GM18951 (cell line): ENCODE measurements at regions not wholly inside any gene's neighbourhood (a gene's known extent, or its start where the extent isn't known, plus 50 kb on each side); places are given as distances from the start of the nearest gene placed in this dataset.
"Not testable (repeated sequence)": the region's sequence is repeated elsewhere in the genome, so short reads cannot be mapped to it uniquely, and the experiment has no call there.

Experiments used
- POLR2A ChIP-seq: IDR thresholded peaks from 4 replicates; pipeline ENCODE4 v1.6.1; 2011; ENCODE audit warnings: mild to moderate bottlenecking; ENCODE audit not compliant: insufficient read length, insufficient read depth; ENCODE audit errors: extremely low read depth
- in situ Hi-C: fragments of 300-500 bp; cut with MboI; formaldehyde crosslinking; loops from one replicate; pipeline ENCODE4 v1.12.0; 2022; ENCODE audit warnings: low sequenced_read_pairs, mixed read lengths, inconsistent platforms; ENCODE audit not compliant: unreplicated experiment

DNA sequence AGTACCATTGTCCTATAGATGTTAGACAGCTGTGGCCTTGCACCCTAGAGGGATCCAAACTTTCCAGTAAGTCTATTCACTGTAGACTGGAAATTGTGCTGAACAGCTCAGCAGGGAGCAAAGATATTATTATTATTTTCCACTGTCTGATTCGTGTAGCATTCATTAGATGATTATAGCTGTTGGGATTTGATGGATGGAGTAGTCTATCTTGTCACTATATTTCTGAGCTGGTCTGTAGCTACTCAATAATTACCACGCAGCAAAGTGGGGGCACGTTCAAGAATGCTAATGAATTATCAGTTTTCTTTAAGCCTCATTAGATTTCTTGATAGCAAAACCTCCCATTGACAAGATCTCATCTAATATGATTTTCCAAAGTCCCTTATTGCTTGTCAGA is 113.2 kb downstream of the RTP4 start:
- no peak for TF ChIP-seq POLR2A
- in situ Hi-C loops = no loop called here

DNA sequence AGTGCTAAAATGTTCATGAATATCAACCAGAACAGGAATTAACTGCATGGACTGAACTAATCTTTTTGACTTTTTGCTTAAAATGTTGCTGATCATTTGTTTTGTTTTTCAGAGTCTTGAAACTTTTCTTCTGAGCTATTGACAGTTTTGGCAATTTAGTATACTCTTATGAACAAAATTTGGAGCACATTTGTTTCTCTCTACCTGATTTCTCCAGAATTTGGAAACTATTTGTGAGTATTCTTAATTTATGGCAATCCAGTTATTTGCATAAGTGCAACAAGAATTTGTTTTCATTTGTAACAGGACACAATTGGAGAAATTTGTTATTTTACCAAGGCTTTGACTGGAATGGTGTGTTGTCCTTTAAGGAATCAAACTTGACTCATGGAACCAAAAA is 107.4 kb downstream of the RTP4 start:
- in situ Hi-C loops = not testable (repeated sequence)

DNA sequence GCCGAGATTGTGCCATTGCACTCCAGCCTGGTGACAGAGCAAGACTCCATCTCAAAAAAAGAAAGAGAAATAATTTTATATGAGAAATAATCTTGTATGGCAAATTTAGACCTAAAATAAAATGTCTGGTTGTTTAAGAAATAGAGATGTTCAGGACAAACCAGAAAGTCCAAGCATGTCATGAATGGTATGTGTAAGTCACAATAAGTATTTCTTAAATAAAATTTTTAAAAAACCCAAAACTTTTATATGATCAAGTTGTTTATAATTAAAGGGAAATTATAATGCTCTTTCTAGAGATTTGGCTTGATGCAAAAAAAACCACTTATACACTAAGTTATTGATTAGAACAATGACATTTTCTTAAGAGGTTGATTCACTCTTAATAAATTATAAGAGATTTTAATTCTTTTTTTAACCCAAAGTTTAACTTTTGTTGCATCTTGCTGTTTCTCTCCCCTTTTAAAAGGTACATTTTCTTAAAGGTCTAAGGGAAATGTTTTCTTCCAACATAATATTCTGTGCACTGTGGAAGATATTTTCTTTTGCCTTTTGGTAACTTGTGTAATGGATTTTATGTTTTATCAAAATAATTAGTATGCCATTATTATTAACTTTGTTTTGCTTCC is 105.7 kb downstream of the RTP4 start:
- TF ChIP-seq POLR2A = no peak
- in situ Hi-C loops = no loop called here

DNA sequence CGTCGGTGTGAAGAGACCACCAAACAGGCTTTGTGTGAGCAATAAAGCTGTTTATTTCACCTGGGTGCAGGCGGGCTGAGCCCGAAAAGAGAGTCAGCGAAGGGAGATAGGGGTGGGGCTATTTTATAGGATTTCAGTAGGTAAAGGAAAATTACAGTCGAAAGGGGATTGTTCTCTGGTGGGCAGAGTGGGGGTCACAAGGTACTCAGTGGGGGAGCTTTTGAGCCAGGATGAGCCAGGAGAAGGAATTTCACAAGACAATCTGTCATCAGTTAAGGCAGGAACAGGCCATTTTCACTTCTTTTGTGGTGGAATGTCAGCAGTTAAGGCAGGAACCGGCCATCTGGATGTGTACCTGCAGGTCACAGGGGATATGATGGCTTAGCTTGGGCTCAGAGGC is 98.1 kb downstream of the RTP4 start:
- in situ Hi-C loops = not testable (repeated sequence)

DNA sequence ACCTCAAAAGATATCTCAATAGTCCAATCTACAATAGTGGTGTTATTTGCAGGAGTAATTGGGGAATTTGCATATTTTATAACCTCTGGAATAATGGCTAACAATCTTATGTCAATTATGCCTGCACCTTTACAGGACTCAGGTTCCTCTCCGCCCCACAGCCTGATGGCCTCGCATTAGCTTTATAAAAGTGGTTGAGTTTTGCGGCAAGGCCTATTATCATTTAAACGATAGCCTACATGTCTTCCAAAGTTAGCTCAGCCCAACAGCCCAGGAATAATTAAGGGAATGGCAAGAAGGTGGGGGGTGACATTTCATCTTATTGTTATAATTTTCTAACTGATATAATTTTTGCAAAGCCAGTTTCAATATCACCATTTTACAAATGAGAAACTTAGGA is 97.3 kb downstream of the RTP4 start:
- TF ChIP-seq POLR2A = no peak
- in situ Hi-C loops = no loop called here

DNA sequence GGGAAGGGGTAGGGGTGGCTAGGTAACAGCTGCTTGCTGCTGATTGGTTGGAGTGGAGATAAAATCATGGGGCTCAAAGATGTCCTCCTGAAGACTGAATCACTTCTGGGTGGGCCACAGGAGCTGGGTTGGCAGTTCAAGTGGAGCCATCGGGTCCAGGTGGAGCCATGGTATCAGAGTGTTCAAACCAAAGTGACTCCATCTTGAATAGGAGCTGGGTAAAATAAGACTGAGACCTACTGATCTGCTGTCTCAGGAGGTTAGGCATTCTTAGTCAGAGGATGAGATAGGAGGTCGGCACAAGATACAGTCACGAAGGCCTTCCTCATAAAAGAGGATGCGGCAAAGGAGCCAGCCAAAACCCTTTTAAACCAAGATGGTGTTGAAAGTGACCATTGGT is 96.5 kb downstream of the RTP4 start:
- in situ Hi-C loops = no loop called here
- TF ChIP-seq POLR2A = no peak

DNA sequence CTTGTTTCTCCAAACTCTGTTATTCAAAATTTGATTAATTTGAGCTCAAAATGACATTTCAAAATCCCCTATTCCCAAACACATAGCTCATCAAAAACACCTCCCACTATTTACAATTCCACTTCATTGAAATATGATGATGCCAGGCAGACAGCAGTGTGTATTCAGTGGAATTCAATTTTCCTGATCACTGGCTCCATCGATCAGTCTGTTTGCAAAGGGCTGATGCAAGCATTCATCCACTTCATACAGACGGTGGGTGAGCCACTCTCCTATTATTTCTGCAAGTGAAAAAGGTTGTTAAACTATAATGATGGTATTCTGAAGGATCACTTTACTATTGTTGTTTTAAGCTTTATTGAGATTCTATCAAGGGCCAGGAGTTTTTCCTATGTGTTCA is 90.7 kb downstream of the RTP4 start:
- no peak for TF ChIP-seq POLR2A
- in situ Hi-C loops = no loop called here

DNA sequence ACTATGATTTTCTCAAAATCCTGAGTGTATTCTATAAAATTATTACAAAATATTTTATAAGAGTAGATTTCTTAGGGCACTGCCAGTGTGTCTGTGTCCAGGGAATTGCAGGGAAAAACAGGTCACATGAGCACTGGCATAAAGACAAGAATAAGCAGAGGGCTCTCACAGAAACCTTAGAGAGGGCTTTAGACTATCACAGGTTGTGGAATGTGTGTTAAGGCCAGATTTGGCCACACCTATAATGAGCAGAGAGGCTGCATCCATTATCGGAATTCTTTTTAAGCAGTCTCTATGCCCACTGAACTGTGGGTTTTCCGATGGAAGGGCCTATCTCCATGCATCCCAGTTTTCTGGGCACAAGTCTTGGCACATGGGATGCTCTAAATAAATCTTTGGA is 90.2 kb downstream of the RTP4 start:
- no peak for TF ChIP-seq POLR2A
- in situ Hi-C loops = no loop called here

DNA sequence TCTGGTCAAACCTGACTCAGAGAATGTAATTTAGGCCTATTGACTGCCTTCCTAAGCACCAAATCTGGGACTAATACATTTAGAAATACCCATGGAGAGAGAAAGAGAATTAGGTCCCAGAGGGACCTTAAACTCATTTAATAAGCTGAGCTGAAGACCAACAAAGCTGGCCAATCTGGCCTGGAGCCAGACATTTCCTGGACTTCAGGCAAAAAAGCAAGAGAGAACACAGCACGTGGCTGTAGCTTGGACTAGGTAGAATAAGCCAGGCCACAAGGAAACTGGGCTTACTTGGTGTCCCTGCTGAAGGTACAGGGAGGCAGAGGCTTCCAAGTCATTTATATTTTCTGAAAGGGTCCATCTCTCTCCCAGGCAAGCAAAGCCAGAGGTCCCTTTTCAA is 88.1 kb downstream of the RTP4 start:
- in situ Hi-C loops = no loop called here
- no peak for TF ChIP-seq POLR2A

DNA sequence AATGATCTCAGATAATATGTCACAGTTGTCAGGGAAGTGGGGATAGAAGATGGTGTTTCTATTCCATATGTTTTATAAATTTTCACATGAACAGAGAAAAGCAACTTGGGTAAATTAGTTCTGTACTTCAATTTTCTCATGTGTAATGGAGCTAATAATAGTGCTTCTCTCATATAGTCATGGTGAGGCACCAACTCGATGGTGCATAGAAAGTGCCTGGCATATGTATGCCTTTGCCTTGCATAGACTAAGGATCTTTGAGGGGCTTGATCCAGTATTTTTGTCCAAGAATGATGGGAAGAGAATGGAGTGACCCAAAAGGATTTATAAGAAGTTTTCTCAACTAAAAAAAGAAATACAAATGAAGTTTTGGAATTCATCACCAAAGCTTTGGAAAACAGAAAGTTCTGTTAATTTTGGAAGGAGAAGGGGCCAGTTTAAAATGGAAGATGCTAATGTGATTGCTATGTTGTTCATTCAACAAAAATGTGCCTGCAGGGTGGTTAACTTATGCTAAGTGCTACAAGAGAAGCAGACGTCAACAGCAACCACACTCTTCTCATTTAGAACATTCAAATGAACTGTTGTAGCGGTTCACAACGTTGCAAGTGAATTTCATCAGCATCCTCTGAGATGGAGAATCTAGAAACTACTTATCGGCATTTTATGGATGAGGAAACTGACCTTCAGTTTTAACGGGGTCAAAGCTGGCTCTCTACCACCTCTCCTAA is 86.1 kb downstream of the RTP4 start:
- in situ Hi-C loops = no loop called here
- TF ChIP-seq POLR2A = no peak

DNA sequence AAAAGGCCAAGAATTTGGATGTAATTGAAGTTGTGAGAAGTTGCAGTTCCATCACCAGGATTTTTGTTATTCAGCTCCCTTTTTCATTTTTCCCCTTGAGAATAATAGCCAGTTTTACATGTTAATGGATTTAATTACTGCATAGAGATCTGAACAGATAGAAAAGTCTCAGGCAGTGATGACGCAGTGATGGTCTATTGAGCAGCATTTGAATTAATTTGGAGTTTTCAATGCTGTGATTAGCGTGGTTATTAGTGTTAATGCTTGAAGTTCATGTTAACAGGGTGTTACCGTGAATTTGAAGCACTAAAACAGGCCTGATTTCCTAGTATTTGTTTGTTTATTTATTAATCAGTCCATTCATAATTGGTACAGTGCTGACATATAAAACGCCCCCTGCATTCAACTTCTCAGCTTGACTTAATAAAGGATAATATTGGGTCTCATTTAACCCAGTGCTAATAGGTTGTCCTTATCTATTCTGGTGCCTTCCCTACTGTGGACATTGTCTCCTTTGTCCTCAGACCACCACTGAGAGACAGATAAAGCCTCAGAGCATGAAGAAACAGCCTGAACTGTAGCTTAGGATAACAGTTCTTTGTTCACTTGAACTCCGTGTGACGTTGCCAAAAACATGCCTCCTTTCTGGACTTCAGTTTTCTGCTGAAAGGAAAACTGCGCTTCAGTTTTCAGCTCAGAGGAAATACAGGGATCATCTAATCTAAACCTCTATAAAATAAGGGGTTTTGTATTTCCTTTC is 82.4 kb downstream of the RTP4 start:
- in situ Hi-C loops = no loop called here
- no peak for TF ChIP-seq POLR2A

DNA sequence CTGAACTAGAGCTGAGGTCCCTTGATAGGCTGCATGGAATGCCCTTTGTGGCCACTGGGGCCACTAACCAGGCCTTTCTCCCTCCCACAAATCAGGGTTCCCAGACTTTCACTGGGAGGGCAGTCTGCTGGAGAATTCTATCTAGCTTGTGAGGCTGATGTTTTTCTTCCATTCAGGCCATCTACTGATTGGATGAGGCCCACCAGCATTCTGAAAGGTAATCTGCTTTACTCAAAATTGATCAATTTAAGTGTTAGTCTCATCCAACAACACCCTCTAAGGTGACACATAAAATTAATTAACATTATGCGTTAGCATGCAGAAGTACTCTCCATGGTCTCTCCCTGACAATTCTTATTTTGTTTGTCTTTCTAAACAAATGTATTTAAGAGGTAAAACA is 80.5 kb downstream of the RTP4 start:
- no peak for TF ChIP-seq POLR2A
- in situ Hi-C loops = no loop called here

DNA sequence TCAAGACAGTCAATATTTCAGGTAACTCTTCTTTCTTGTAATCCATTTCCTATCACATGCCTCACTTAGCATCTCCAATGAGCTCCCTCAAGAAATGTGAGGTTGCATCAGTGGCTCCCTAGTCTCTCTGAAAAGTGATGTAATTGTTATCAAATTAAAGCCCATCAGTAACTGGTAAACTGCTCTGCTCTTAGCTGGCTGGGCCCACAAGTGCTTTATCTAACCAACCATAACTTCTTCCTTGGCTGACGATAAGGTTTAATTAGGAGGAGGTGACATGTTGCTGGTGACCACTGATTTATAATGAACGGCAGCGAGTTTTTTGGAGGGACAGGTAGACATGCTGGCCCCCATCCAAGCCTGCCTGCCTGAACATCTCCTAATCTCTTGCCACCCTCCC is 79.6 kb downstream of the RTP4 start:
- in situ Hi-C loops = no loop called here
- TF ChIP-seq POLR2A = no peak

DNA sequence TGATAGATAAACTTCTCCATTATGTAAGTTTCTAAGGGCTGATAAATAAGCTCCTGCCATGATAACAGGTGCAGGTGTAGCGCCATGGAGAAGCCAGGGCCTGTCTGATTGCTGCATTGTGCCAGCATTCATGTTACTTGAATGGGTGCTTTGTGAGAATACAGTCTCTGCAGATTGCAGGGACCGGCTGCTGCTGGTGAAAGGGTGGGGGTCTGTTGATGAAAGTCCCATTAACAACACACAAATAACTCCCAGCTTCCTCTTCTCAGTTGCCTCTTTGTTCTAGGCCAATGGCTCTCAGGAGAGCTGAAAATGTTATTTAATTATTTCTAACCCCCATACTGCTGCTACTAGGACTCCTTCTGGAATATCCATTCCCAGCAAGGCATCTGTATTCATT is 77.2 kb downstream of the RTP4 start:
- in situ Hi-C loops = no loop called here
- TF ChIP-seq POLR2A = no peak
